Nephron (organoid): ENCODE measurements at regions not wholly inside any gene's neighbourhood (a gene's known extent, or its start where the extent isn't known, plus 50 kb on each side); places are given as distances from the start of the nearest gene placed in this dataset.
"Not testable (repeated sequence)": the region's sequence is repeated elsewhere in the genome, so short reads cannot be mapped to it uniquely, and the experiment has no call there.

Experiments
- H3K27ac Mint-ChIP-seq, 3 experiments: 2 replicates each; pipeline ENCODE4 v1.8.0; 2020; ENCODE audit warnings: mixed read lengths in 3 of 3, mild to moderate bottlenecking in 2 of 3, moderate library complexity in 1 of 3
- H3K27me3 Mint-ChIP-seq: 2 replicates; pipeline ENCODE4 v1.8.0; 2021; ENCODE audit warnings: low read depth, mild to moderate bottlenecking, moderate library complexity, mixed read lengths
- H3K36me3 Mint-ChIP-seq: 2 replicates; pipeline ENCODE4 v1.8.0; 2020; ENCODE audit warnings: low read depth, mixed read lengths
- H3K4me1 Mint-ChIP-seq: 2 replicates; pipeline ENCODE4 v1.8.0; 2020; ENCODE audit warnings: mixed read lengths
- H3K4me3 Mint-ChIP-seq, 3 experiments: 2 replicates each; pipeline ENCODE4 v1.8.0; 2020; ENCODE audit warnings: mild to moderate bottlenecking in 3 of 3, mixed read lengths in 3 of 3, moderate library complexity in 2 of 3
- H3K9me3 Mint-ChIP-seq: 2 replicates; pipeline ENCODE4 v1.8.0; 2020; ENCODE audit warnings: mixed read lengths

GRCh38 chr1:206256935-206257334, 53.6 kb downstream of the SRGAP2 start:
- not testable (repeated sequence) for H3K4me1 Mint-ChIP-seq, H3K27me3 Mint-ChIP-seq, H3K27ac Mint-ChIP-seq, H3K9me3 Mint-ChIP-seq, H3K4me3 Mint-ChIP-seq, H3K36me3 Mint-ChIP-seq

GRCh38 chr1:206261473-206261872, 58.1 kb downstream of the SRGAP2 start:
- not testable (repeated sequence) for H3K27me3 Mint-ChIP-seq, H3K27ac Mint-ChIP-seq, H3K9me3 Mint-ChIP-seq, H3K36me3 Mint-ChIP-seq, H3K4me1 Mint-ChIP-seq, H3K4me3 Mint-ChIP-seq

DNA sequence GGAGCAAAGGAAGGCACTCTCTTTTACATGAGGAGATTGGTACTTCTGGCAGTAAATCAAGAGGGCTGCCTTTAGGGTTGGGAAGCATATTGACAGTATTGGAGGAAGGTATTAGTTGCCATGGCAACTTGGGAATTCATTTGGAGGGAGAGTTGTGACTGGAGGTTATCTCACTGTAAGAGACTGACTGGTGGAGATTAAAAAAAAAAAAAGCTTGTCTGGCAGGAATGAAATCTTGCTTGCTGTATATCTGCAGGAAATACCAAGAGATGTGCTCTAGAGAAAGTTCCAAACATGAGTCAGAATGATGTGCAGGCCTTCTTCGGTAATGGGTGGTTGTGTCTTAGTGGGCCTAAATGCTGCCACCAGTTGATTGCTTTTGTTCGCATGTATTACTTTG, 59.1 kb downstream of the SRGAP2 start:
- not testable (repeated sequence) for H3K9me3 Mint-ChIP-seq, H3K4me1 Mint-ChIP-seq, H3K4me3 Mint-ChIP-seq, H3K27ac Mint-ChIP-seq, H3K36me3 Mint-ChIP-seq, H3K27me3 Mint-ChIP-seq

DNA sequence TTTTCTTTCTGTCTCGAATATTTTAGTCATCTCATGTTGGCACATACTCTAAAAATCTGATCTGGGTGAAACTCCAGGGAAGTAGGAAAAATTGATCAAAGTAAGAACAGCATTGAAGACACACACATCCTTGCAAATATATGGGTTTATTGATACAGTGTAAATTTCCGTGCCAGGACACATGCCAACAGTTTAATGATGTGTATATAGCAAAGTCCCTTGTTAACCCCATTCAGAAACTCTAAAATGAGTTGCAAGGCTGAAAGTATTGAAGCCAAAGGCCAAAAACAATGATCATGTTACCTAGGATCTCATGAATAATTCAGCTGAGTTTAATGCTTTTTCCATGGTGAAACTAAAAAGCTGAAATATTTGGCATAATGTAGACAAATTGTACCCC, 61.6 kb downstream of the SRGAP2 start:
- not testable (repeated sequence) for H3K9me3 Mint-ChIP-seq, H3K4me1 Mint-ChIP-seq, H3K36me3 Mint-ChIP-seq, H3K27me3 Mint-ChIP-seq, H3K4me3 Mint-ChIP-seq, H3K27ac Mint-ChIP-seq

- not testable (repeated sequence) for H3K36me3 Mint-ChIP-seq, H3K4me3 Mint-ChIP-seq, H3K4me1 Mint-ChIP-seq, H3K27ac Mint-ChIP-seq, H3K9me3 Mint-ChIP-seq, H3K27me3 Mint-ChIP-seq
Observed at GRCh38 chr1:206271153-206271552, 67.8 kb downstream of the SRGAP2 start.

DNA sequence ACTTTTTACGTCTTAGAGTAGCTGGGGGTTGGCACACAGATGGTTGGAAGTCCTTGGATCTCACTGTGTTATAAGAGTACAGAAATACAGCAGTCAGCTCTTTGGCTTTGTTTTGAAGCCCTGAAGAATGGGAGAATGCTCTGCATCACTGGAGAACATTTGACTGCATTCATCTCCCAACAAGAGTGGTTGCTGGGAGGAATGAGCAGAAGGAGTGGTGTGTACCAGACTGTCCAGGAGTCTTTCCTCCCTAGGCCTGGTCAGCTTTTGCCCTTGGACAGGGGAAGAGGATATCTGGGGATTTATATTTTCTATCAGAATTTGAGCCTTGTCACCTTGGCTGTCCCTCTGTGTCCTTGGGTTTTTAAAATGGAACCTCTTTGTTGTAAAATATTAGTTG, 69.8 kb downstream of the SRGAP2 start:
- H3K27ac Mint-ChIP-seq, H3K9me3 Mint-ChIP-seq, H3K36me3 Mint-ChIP-seq, H3K4me3 Mint-ChIP-seq, H3K27me3 Mint-ChIP-seq, H3K4me1 Mint-ChIP-seq: not testable (repeated sequence)

DNA sequence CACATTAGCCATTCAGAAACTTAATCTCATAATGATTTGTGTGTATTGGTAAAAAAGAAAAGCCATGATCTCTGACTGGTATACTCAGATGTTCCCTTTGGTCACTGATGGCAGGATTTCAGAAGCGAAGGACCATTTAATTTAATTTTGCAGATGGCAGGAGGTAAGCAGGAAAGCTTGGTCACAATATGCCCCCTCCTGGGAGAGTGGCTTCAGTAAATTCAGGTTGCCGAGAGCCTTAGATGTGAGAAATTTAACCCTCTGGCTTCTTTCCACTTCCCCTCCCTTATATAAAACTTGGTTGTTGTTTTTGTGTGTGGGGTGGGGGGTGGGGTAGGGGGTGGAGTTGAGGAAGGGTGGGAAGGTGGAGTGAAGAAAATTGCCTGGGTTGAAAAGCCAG, 72.8 kb downstream of the SRGAP2 start:
- not testable (repeated sequence) for H3K4me1 Mint-ChIP-seq, H3K27me3 Mint-ChIP-seq, H3K27ac Mint-ChIP-seq, H3K4me3 Mint-ChIP-seq, H3K36me3 Mint-ChIP-seq, H3K9me3 Mint-ChIP-seq

GRCh38 chr1:206278683-206279082, 75.3 kb downstream of the SRGAP2 start:
- not testable (repeated sequence) for H3K9me3 Mint-ChIP-seq, H3K36me3 Mint-ChIP-seq, H3K27ac Mint-ChIP-seq, H3K4me3 Mint-ChIP-seq, H3K27me3 Mint-ChIP-seq, H3K4me1 Mint-ChIP-seq

- not testable (repeated sequence) for H3K4me3 Mint-ChIP-seq, H3K36me3 Mint-ChIP-seq, H3K4me1 Mint-ChIP-seq, H3K27ac Mint-ChIP-seq, H3K9me3 Mint-ChIP-seq, H3K27me3 Mint-ChIP-seq
Observed at GRCh38 chr1:206280683-206281082, 77.3 kb downstream of the SRGAP2 start.

- H3K27ac Mint-ChIP-seq, H3K4me1 Mint-ChIP-seq, H3K4me3 Mint-ChIP-seq, H3K27me3 Mint-ChIP-seq, H3K36me3 Mint-ChIP-seq, H3K9me3 Mint-ChIP-seq: not testable (repeated sequence)
Observed at GRCh38 chr1:206281912-206282654, 78.7 kb downstream of the SRGAP2 start.

- not testable (repeated sequence) for H3K4me3 Mint-ChIP-seq, H3K36me3 Mint-ChIP-seq, H3K4me1 Mint-ChIP-seq, H3K9me3 Mint-ChIP-seq, H3K27ac Mint-ChIP-seq, H3K27me3 Mint-ChIP-seq
Observed at GRCh38 chr1:206285024-206285960, 82.0 kb downstream of the SRGAP2 start.

- H3K27ac Mint-ChIP-seq: peak overlapping the region in 2 of 3 experiments; percentile 63 to 73
- not testable (repeated sequence) for H3K36me3 Mint-ChIP-seq, H3K9me3 Mint-ChIP-seq, H3K27me3 Mint-ChIP-seq
- H3K4me3 Mint-ChIP-seq: peak overlapping the region in 1 of 3 experiments; percentile 2
- peaks cover 10% of the 10 kb centered on the region for H3K4me1 Mint-ChIP-seq
Observed at GRCh38 chr1:206287759-206288158, 84.4 kb downstream of the SRGAP2 start.

GRCh38 chr1:206288453-206288852, 85.1 kb downstream of the SRGAP2 start:
- H3K27ac Mint-ChIP-seq, H3K27me3 Mint-ChIP-seq, H3K36me3 Mint-ChIP-seq, H3K4me3 Mint-ChIP-seq, H3K9me3 Mint-ChIP-seq: not testable (repeated sequence)
- peaks cover 10% of the 10 kb centered on the region for H3K4me1 Mint-ChIP-seq

- not testable (repeated sequence) for H3K4me1 Mint-ChIP-seq, H3K9me3 Mint-ChIP-seq, H3K4me3 Mint-ChIP-seq, H3K36me3 Mint-ChIP-seq, H3K27me3 Mint-ChIP-seq
- H3K27ac Mint-ChIP-seq: peak overlapping the region in 1 of 3 experiments; percentile 13
Observed at GRCh38 chr1:206297145-206298031, 94.0 kb downstream of the SRGAP2 start.

GRCh38 chr1:206298032-206298392, 94.7 kb downstream of the SRGAP2 start:
- H3K9me3 Mint-ChIP-seq, H3K36me3 Mint-ChIP-seq, H3K27me3 Mint-ChIP-seq, H3K4me3 Mint-ChIP-seq, H3K27ac Mint-ChIP-seq, H3K4me1 Mint-ChIP-seq: not testable (repeated sequence)
